Caco-2 (cell line): ENCODE measurements at regions not wholly inside any gene's neighbourhood (a gene's known extent, or its start where the extent isn't known, plus 50 kb on each side); places are given as distances from the start of the nearest gene placed in this dataset.

ENCODE experiments used
- BruUV-seq: library from RNA; stranded (reverse); fragments of 400-500 nt; replicated peaks from 2 replicates; lab custom pipeline; 2021; lab: Mats Ljungman, UMichigan
- CTCF ChIA-PET: fragments of 300-600 bp; sonication (Branson Sonifier 250); formaldehyde crosslinking; loops from one replicate; lab custom pipeline; 2022; ENCODE audit warnings: antibody characterized with exemption; lab: Charles Lee
- POLR2A ChIA-PET: fragments of 300-600 bp; sonication (Branson Sonifier 250); formaldehyde crosslinking; loops from one replicate; lab custom pipeline; 2022; ENCODE audit warnings: antibody characterized with exemption; lab: Charles Lee
- DNase-seq, 2 experiments: peaks; one replicate each; pipeline versions ENCODE4 v3.0.0 to v3.0.0-alpha.2; 2020 to 2022
- H3K27me3 ChIP-seq: replicated peaks from 2 replicates; pipeline ENCODE4 v1.6.0; 2011; ENCODE audit warnings: low read length; ENCODE audit not compliant: control insufficient read depth, insufficient read depth
- H3K36me3 ChIP-seq: 2 replicates; pipeline ENCODE4 v1.5.1; 2011; ENCODE audit warnings: low read length; ENCODE audit not compliant: control insufficient read depth, insufficient read depth
- H3K4me1 ChIP-seq: fragments of 250-450 bp; sonication (Bioruptor Pico); 2 replicates; pipeline ENCODE4 v1.5.1; 2020; ENCODE audit warnings: mild to moderate bottlenecking
- H3K4me3 ChIP-seq: 2 replicates; pipeline ENCODE4 v1.5.1; 2011; ENCODE audit warnings: low read depth, mild to moderate bottlenecking, control low read depth, low read length
- H3K9me3 ChIP-seq: fragments of 250-450 bp; sonication (Bioruptor Pico); 2 replicates; pipeline ENCODE4 v1.5.1; 2020; ENCODE audit warnings: mild to moderate bottlenecking, moderate library complexity
- H3K27ac Mint-ChIP-seq: one replicate; pipeline ENCODE4 v1.8.0; 2022; ENCODE audit warnings: mixed read lengths; ENCODE audit not compliant: unreplicated experiment
- H3K27me3 Mint-ChIP-seq: one replicate; pipeline ENCODE4 v1.8.0; 2022; ENCODE audit warnings: mixed read lengths; ENCODE audit not compliant: insufficient read depth, unreplicated experiment
- H3K36me3 Mint-ChIP-seq: one replicate; pipeline ENCODE4 v1.8.0; 2022; ENCODE audit warnings: mild to moderate bottlenecking, mixed read lengths; ENCODE audit not compliant: insufficient read depth, unreplicated experiment
- H3K4me1 Mint-ChIP-seq: one replicate; pipeline ENCODE4 v1.8.0; 2022; ENCODE audit warnings: low read depth, mixed read lengths; ENCODE audit not compliant: unreplicated experiment
- H3K4me3 Mint-ChIP-seq: one replicate; pipeline ENCODE4 v1.8.0; 2022; ENCODE audit warnings: mild to moderate bottlenecking, moderate library complexity, mixed read lengths; ENCODE audit not compliant: unreplicated experiment
- H3K9me3 Mint-ChIP-seq: one replicate; pipeline ENCODE4 v1.8.0; 2022; ENCODE audit warnings: mixed read lengths; ENCODE audit not compliant: unreplicated experiment
- CTCF ChIP-seq, 2 experiments: fragments of 200-600 bp in 1 of 2; IDR thresholded peaks; 1 replicate in 1 of 2; 2 replicates in 1 of 2; pipeline versions ENCODE4 v1.5.1 to v1.8.0; 2011 to 2022; ENCODE audit warnings: antibody characterized with exemption in 1 of 2, control low read depth in 1 of 2, inconsistent platforms in 1 of 2, low read depth in 1 of 2, low read length in 1 of 2, mild to moderate bottlenecking in 1 of 2, moderate library complexity in 1 of 2; ENCODE audit not compliant: insufficient read depth in 1 of 2, severe bottlenecking in 1 of 2, unreplicated experiment in 1 of 2
- intact Hi-C: fragments of 100-400 bp; cut with micrococcal nuclease; formaldehyde crosslinking; loops from one replicate; pipeline ENCODE4 v1.10.0; 2022; ENCODE audit not compliant: unreplicated experiment

- Histone ChIP-seq H3K27me3 (no peaks in the 10 kb centered on the region), H3K4me1 (no peaks in the 10 kb centered on the region), H3K36me3 (no peaks in the 10 kb centered on the region), H3K4me3 (no peak overlapping the region), H3K9me3 (no peaks in the 10 kb centered on the region)
- H3K27me3 Mint-ChIP-seq, result no peaks in the 10 kb centered on the region
- BruUV-seq, result no TSS peak
- H3K27ac Mint-ChIP-seq, result no peak overlapping the region
- intact Hi-C loops, result no loop called here
- no peaks in the 10 kb centered on the region for H3K36me3 Mint-ChIP-seq
- ChIA-PET CTCF (no interaction called here), POLR2A (no interaction called here)
- no peak for TF ChIP-seq CTCF (IDR thresholded peaks at IDR 0.05; ENCODE audit: insufficient read depth in 1 of 2, low read depth in 1 of 2, low read length in 1 of 2, severe bottlenecking in 1 of 2, unreplicated experiment in 1 of 2)
- H3K4me1 Mint-ChIP-seq, result no peaks in the 10 kb centered on the region
- no peaks in the 10 kb centered on the region for H3K9me3 Mint-ChIP-seq
- H3K4me3 Mint-ChIP-seq, result no peak overlapping the region
- no peak for DNase-seq
Measured at GRCh38 chr12:126668538-126668937, 1598.4 kb upstream of the TMEM132C start.

GRCh38 chr12:126668961-126669360 is 1598.0 kb upstream of the TMEM132C start:
- Mint-ChIP-seq H3K36me3 (no peaks in the 10 kb centered on the region), H3K27me3 (no peaks in the 10 kb centered on the region), H3K27ac (no peak overlapping the region), H3K4me1 (no peaks in the 10 kb centered on the region), H3K9me3 (no peaks in the 10 kb centered on the region), H3K4me3 (no peak overlapping the region)
- Histone ChIP-seq H3K4me1 (no peaks in the 10 kb centered on the region), H3K9me3 (no peaks in the 10 kb centered on the region), H3K4me3 (no peak overlapping the region), H3K27me3 (no peaks in the 10 kb centered on the region), H3K36me3 (no peaks in the 10 kb centered on the region)
- DNase-seq, result no peak
- BruUV-seq, result no TSS peak
- CTCF ChIA-PET, result no interaction called here
- POLR2A ChIA-PET, result no interaction called here
- no peak for TF ChIP-seq CTCF (IDR thresholded peaks at IDR 0.05; ENCODE audit: insufficient read depth in 1 of 2, low read depth in 1 of 2, low read length in 1 of 2, severe bottlenecking in 1 of 2, unreplicated experiment in 1 of 2)
- intact Hi-C loops, result no loop called here

- H3K27me3 Mint-ChIP-seq, result no peaks in the 10 kb centered on the region
- H3K27ac Mint-ChIP-seq, result no peak overlapping the region
- CTCF ChIA-PET, result no interaction called here
- no peaks in the 10 kb centered on the region for H3K36me3 Mint-ChIP-seq
- Histone ChIP-seq H3K27me3 (no peaks in the 10 kb centered on the region), H3K4me3 (no peak overlapping the region), H3K4me1 (no peaks in the 10 kb centered on the region), H3K9me3 (no peaks in the 10 kb centered on the region), H3K36me3 (no peaks in the 10 kb centered on the region)
- no peak for DNase-seq
- POLR2A ChIA-PET, result no interaction called here
- intact Hi-C loops, result no loop called here
- H3K4me1 Mint-ChIP-seq, result no peaks in the 10 kb centered on the region
- no peak for TF ChIP-seq CTCF (IDR thresholded peaks at IDR 0.05; ENCODE audit: insufficient read depth in 1 of 2, low read depth in 1 of 2, low read length in 1 of 2, severe bottlenecking in 1 of 2, unreplicated experiment in 1 of 2)
- BruUV-seq, result no TSS peak
- H3K4me3 Mint-ChIP-seq, result no peak overlapping the region
- no peaks in the 10 kb centered on the region for H3K9me3 Mint-ChIP-seq
Measured at GRCh38 chr12:126676434-126676833, 1590.5 kb upstream of the TMEM132C start.
